ENCODE measurements at regions not wholly inside any gene's neighbourhood (a gene's known extent, or its start where the extent isn't known, plus 50 kb on each side); places are given as distances from the start of the nearest gene placed in this dataset.

DNA sequence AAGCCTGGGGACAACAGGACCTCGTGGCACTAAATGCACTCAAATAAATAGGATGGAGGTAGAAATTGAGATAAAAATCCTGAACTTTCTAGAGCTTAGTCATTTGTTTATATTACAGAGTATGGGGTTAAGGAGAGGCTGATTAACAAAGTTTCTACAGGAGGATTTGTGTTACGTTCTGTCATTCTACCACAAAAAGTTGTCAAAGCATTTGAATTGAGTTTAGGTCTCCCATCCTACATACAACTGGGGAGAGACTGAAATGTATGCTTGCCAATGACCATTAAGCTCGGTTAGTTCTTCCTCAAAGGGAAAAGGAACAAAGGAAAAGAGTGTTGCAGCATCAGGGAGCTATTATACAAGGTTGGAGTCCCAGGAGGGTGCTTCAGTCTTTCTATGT is 597.9 kb downstream of the COL12A1 start:
- intact Hi-C loops (cut with DNase I; ENCODE audit: low total_unique reads), result no loop called here
- Histone ChIP-seq H3K27me3 (no peaks in the 10 kb centered on the region), H3K4me1 (no peaks in the 10 kb centered on the region), H3K27ac (no peak overlapping the region), H3K4me3 (no peak overlapping the region), H3K36me3 (no peaks in the 10 kb centered on the region), H3K9me3 (no peaks in the 10 kb centered on the region)
- no peak for DNase-seq (ENCODE audit: low spot score in 2 of 2)
- TF ChIP-seq POLR2A (IDR thresholded peaks at IDR 0.05) (no peak), POLR2AphosphoS5 (IDR thresholded peaks at IDR 0.05) (no peak)
- TF ChIP-seq, protein P1, sequence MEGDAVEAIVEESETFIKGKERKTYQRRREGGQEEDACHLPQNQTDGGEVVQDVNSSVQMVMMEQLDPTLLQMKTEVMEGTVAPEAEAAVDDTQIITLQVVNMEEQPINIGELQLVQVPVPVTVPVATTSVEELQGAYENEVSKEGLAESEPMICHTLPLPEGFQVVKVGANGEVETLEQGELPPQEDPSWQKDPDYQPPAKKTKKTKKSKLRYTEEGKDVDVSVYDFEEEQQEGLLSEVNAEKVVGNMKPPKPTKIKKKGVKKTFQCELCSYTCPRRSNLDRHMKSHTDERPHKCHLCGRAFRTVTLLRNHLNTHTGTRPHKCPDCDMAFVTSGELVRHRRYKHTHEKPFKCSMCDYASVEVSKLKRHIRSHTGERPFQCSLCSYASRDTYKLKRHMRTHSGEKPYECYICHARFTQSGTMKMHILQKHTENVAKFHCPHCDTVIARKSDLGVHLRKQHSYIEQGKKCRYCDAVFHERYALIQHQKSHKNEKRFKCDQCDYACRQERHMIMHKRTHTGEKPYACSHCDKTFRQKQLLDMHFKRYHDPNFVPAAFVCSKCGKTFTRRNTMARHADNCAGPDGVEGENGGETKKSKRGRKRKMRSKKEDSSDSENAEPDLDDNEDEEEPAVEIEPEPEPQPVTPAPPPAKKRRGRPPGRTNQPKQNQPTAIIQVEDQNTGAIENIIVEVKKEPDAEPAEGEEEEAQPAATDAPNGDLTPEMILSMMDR (IDR thresholded peaks at IDR 0.05), result no peak

DNA sequence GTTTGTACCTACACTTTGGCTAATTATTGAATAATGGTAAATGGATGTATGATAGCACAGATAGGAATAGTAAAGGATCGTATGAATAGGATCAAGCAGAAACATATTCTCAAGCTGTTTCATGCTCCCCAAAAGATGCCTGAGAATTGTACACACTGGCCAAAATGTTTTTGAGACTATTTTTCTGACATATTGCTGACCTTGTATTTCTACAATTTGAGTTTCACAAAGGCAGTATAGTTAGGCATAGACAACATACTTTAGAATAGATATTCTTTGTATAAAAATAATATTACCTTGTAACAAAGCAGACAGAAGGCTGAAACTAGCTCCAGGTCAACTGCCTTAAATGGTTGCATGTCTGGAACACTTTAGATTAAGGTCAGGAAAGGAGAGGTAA is 598.4 kb downstream of the COL12A1 start:
- intact Hi-C loops (cut with DNase I; ENCODE audit: low total_unique reads), result no loop called here
- no peaks in the 10 kb centered on the region for H3K27me3 ChIP-seq
- H3K27ac ChIP-seq, result no peak overlapping the region

DNA sequence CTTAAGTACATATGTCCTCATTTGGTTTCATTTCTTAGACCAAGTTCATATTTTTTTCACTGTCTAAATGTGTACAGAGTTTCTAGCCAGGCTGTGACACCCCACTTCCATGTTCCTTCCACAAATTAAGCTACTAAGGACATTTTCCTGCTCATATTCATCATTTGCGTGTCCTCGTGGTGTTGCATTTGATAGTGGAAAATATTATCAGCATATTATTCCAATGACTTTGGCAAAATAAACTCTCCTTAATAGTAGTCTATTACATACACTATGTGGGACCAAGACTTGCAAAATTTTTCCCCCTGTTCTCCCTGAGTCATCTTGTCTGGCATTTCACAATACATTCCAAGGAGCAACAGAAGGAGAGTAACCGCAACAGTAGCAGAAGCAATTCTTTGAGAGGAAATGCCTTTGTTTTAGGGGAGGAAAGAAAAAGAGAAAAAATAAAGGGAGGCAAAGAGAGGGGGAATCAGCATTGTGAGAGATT is 599.2 kb downstream of the COL12A1 start:
- Histone ChIP-seq H3K4me1 (no peaks in the 10 kb centered on the region), H3K27ac (peak overlapping the region in 1 of 2 donors; percentile 33), H3K9me3 (no peaks in the 10 kb centered on the region), H3K27me3 (no peaks in the 10 kb centered on the region), H3K36me3 (no peaks in the 10 kb centered on the region), H3K4me3 (no peak overlapping the region)
- intact Hi-C loops (cut with DNase I; ENCODE audit: low total_unique reads), result no loop called here
- no peak for TF ChIP-seq POLR2A (IDR thresholded peaks at IDR 0.05)
- TF ChIP-seq, protein P1 (IDR thresholded peaks at IDR 0.05), result no peak
- no peak for TF ChIP-seq POLR2AphosphoS5 (IDR thresholded peaks at IDR 0.05)
- no peak for DNase-seq (ENCODE audit: low spot score in 2 of 2)

More for the DNA sequence above, 598.4 kb downstream of the COL12A1 start:
- no peak for DNase-seq (ENCODE audit: low spot score in 2 of 2)
- Histone ChIP-seq H3K9me3 (no peaks in the 10 kb centered on the region), H3K4me3 (no peak overlapping the region), H3K36me3 (no peaks in the 10 kb centered on the region), H3K4me1 (no peaks in the 10 kb centered on the region)
- TF ChIP-seq, protein P1 (IDR thresholded peaks at IDR 0.05), result no peak
- no peak for TF ChIP-seq POLR2A (IDR thresholded peaks at IDR 0.05)
- TF ChIP-seq POLR2AphosphoS5 (IDR thresholded peaks at IDR 0.05), result no peak

DNA sequence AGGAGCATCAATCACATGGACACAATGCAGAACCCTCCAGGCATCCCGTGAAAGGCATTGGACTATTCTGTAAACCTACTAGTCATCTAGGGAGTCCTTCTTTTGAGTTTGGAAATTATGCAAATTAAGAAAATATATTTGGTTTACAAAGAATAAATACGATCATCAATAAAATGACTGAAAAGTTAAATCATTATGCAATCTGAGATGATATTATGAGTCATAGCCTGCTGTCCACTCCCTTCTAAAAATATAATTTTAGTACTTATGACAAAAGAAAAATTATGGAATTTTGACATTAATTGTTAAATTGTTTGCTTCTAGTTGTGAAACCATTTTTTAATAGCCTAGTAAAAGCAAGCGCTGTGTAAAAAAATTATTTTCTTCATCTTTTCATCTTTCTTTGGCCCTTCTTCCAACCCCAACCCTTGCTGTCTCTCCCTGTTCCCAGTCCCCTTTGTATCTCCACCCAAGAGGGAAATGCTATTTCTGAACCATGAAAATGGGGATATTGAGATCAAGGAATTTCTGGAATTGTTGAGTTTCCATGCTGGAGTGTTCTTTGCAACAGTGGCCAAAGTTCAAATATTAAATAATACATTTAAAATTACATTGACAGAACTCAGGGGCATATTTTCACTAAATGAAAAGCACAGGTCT is 599.8 kb downstream of the COL12A1 start:
- Histone ChIP-seq H3K27me3 (no peaks in the 10 kb centered on the region), H3K9me3 (no peaks in the 10 kb centered on the region), H3K4me1 (no peaks in the 10 kb centered on the region), H3K4me3 (no peak overlapping the region), H3K27ac (peak overlapping the region in 1 of 2 donors; percentile 33), H3K36me3 (no peaks in the 10 kb centered on the region)
- DNase-seq (ENCODE audit: low spot score in 2 of 2), result no peak
- TF ChIP-seq POLR2AphosphoS5 (IDR thresholded peaks at IDR 0.05), result no peak
- TF ChIP-seq, protein P1 (IDR thresholded peaks at IDR 0.05), result no peak
- TF ChIP-seq POLR2A (IDR thresholded peaks at IDR 0.05), result no peak
- intact Hi-C loops (cut with DNase I; ENCODE audit: low total_unique reads), result no loop called here

DNA sequence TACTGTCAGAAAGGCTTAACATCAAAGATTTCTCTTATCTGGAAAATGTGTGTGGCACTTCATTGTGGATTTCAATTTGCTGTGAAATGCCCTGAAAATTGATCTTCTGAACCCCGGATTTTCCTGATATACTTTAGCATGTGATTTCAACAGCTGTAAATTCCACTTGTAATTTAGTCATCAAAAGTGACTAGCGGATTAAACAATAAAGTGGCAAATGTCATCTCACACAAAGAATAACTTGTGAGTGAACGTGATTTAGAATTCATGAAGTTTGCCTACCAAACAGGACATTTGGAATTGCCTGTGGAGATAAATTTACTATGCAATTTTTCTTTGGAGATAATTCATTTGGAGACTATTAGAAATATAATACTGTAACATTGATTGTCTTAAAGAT is 601.6 kb downstream of the COL12A1 start:
- no peaks in the 10 kb centered on the region for H3K9me3 ChIP-seq
- H3K4me1 ChIP-seq, result no peaks in the 10 kb centered on the region
- no peaks in the 10 kb centered on the region for H3K36me3 ChIP-seq
- no peak overlapping the region for H3K4me3 ChIP-seq
- no peaks in the 10 kb centered on the region for H3K27me3 ChIP-seq
- H3K27ac ChIP-seq, result no peak overlapping the region
- intact Hi-C loops (cut with DNase I; ENCODE audit: low total_unique reads), result no loop called here
- TF ChIP-seq POLR2AphosphoS5 (IDR thresholded peaks at IDR 0.05), result no peak
- TF ChIP-seq, protein P1 (IDR thresholded peaks at IDR 0.05), result no peak
- TF ChIP-seq POLR2A (IDR thresholded peaks at IDR 0.05), result no peak
- no peak for DNase-seq (ENCODE audit: low spot score in 2 of 2)

Measured in breast epithelium (tissue), 4 donors.